ENCODE measurements at regions not wholly inside any gene's neighbourhood (a gene's known extent, or its start where the extent isn't known, plus 50 kb on each side); places are given as distances from the start of the nearest gene placed in this dataset.
A peak's percentile ranks its signal among the peaks of the same experiment; 100 is the strongest.

DNA sequence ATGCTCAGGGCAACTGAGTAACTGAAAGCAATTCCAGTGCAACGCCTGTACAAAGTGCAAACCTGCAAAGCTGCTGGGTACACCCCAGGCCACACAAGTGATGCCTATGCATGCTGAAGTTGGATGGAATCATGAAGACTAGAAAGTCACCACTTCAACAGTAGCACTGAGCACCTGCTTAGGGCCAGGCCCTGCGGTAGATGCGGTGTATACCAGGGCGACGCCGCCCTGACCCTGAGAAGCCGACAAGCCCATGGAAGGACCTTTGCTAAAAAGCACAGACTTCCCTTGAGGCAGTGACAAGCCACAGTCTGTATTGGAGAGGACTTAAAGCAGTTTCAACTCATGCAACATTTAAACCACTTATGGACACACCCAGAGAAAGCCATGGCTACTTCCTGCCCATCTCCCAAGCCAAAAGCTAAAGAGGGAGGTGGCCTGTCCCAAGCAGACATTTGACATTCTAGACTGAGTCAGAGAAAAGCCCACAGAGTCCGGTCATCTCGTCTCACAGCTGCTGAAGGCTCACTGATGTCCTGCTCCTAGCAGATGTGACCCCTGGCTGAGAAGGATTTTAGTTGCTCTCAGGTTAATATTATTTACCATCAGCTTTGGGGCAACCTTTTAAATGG lies 843.9 kb upstream of the TMEM132C start:
- DNase-seq (ENCODE audit: low read depth) = no peak

DNA sequence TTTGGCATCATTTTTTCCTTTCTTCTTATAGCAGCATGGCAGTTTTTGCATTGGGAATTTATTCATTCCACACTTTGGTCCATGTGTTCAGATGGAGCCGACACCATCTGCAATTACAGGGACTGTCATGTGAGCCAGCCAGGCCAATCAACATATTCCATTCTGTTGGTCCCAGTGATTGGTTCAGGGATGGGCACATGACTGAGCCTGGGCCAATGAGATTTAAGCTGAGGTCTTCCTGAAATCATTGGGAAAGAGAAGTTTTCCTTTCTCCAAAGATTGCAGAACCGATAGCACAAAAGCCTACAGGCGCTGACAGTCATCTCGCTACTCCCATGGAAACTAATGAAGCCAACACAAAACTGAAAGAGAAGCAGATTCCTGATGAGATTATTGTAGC lies 841.5 kb upstream of the TMEM132C start:
- DNase-seq (ENCODE audit: low read depth) = no peak

DNA sequence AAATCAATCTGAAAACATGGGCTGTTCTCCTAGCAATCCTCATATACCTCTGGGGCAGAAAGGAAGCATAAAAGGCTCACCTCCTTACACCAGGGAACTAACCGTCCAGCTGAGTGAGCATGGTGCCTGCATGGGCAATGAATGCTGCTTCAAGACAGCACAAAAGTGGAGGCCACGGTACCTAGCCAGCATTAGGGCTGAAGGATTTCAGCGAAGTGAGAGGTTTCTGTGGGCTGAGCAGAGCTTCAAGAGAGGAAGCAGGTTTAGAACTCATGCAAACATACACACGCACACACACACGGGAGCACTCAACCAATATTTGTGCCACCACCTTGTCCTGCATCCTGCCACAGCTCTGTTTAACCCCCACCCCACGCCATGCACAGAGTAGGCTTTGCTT lies 838.5 kb upstream of the TMEM132C start:
- DNase-seq (ENCODE audit: low read depth) = no peak

DNA sequence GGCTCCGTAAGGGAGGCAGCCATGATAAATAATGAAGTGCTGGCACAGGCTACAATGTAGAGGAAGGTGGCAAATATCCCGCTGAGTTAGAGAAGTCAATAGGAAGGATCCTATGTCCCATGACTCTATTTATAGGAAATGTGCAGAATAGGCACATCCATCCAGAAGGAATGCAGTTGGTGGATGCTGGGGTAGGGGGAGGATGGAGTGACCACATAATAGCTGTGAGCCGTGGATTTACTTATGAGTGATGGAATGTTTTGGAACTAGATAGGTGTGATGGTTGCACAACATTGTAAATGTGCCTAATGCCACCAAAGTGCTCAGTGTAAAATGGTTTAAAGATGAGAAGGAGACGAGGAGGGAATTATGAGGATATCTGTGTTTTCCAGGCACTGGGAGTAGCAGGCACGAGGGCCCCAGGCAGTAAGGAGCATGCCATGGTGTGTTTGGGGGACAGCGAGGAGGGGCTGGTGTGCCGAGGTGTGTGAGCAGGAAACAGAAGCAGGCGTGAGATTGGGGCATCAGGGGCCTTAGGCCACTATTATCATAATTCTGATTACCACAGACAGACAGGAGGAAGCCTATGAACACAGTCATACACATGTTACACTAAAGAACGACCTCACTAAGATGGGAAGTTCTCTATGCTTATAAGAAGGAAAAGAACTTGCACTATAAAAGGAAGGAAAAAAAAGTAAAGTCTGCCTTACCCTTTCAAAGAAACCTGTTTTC lies 837.3 kb upstream of the TMEM132C start:
- DNase-seq (ENCODE audit: low read depth) = no peak

DNA sequence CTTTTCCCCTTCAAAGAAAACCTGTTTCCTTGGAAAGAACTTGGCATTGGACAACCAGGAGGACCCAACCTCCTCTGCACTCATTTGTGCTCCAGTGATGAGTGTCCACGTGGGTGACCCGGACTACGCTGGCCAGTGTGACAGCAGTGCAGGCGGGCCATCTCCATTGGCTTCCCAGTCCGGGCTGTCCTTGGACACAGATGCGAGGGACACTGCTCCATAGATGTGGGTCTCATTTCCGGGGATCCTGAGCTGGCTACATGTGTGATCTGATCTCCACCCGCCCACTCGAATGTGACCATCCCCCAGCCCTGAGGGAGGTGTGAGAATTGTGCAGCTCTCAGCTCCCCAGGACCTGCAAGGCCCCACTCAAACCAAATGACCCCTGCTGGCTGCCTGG lies 836.6 kb upstream of the TMEM132C start:
- no peak for DNase-seq (ENCODE audit: low read depth)

DNA sequence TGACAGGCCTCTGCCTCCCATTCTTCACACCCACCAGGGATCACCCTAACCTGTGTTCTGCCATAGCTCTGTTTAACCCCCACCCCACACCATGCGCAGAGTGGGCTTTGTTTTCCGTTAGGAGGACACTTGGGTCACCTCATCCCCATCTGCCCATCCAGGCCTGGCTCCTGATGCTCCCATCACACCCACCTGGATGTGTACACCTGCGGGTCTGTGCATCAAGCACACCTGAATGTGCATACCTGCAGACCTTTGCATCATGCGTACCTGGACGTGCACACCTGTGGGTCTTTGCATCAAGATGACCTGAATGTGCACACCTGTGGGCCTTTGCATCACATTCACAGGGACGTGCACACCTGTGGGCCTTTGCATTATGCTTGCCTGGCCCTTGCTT lies 835.8 kb upstream of the TMEM132C start:
- no peak for DNase-seq (ENCODE audit: low read depth)

DNA sequence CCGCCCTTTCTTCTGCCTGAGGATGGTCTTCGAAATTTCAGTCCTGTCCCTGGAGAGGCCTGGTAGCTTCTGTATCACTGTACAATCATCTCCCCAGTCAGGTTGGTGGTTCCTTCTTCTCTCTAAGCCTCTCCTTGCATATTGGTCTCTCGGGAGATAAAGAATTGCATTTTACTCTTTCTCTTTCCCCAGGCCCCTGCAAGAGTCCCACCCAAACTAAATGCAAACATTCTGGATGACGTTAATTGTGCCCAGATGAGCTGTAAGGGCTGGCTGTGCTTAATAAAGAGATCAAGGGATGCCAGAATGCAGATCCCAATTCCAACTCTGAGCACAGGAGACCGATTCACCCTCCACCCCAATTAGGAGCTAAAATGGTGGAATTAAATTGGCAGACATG lies 835.4 kb upstream of the TMEM132C start:
- no peak for DNase-seq (ENCODE audit: low read depth)

DNA sequence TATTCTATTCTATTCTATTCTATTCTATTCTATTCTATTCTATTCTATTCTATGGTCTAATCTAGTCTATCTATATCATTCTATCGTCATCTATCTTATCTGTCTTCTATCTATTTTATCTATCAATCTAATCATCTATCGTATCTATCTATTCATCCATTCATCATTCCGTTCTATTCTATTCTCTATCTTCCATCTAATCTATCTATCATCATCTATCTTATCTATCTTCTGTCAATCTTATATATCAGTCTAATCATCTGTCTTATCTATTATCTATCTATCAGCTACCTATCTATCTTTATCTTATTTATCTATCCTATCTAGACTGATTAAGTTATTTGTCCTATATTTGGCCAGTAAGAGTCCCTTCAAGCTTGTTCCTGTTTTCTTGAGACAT lies 831.5 kb upstream of the TMEM132C start:
- no peak for DNase-seq (ENCODE audit: low read depth)

DNA sequence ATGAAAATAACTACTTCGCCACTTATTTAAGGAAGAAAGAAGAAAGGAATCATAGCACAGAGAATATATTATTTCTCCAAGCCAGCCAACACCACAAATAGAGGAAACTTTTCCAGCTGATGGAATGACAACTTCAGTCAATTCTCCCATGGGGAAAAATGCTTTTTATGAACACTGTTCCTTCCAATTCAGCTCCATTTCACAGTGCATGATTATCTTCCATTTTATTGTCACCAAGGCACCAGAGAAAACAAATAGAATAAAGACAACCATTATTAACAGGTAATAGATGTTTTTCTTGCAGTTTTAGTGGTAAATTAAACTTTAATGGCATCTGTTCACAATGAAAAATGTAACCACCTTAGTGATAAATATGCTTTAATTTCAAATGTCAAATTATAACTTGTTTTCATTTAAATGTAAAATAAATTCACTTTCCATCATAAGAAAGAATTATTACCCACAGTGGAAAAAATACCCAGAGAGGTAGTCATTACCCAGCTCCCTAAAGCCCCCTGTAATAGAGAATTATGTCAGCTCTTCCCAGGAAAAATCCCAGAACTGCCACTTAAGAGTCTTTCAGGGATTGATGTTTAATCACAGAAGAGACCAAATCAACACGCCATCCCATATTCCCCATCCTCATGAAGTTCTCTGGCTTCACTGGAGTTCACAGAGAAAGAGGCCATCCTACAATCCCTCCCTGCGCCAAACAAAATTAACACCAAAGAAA lies 828.3 kb upstream of the TMEM132C start:
- no peak for DNase-seq (ENCODE audit: low read depth)

DNA sequence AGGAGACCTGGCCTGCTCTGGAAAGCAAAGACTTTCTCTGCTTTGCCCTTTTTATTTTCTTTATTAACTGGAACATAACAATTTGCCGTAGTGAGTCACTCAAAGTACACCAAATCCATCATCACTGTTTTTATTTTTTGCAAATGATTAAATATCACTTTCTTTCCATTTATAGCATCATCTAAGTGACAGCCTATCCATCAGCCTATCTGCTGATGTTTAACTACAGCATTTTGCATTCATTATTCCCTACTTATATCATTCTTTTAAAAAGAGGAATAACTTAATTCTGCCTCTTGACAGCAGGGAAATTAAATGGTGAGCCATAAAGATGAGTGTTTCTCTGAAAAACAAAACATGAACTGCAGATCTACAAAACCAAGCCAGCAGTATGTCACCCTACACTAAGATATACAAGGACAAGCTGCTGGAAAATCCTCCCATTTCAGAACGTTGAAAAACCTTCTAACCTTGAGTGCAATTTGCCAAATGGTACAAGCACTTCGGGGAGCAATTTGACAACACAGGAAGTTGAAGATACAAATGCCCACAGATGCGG lies 821.3 kb upstream of the TMEM132C start:
- DNase-seq (ENCODE audit: low read depth) = no peak

DNA sequence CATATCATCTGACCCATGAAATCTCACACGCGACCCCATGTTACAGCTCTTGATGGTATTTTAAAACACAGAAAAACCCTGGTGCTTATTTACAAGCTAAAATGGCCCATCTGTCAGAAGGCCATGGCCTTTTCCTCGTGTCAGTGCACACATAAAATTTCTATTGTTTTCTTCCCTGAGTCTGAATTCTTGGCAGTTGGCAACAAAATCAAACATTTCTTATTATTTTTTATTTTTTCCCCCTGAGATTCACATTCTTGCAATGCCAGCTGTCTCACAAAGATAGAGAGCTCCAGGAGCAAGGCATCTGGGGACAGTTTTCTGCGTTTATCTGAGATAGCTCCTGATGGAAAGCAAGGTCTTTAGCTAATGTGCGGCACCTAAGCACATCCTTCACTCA lies 818.1 kb upstream of the TMEM132C start:
- DNase-seq (ENCODE audit: low read depth) = no peak

DNA sequence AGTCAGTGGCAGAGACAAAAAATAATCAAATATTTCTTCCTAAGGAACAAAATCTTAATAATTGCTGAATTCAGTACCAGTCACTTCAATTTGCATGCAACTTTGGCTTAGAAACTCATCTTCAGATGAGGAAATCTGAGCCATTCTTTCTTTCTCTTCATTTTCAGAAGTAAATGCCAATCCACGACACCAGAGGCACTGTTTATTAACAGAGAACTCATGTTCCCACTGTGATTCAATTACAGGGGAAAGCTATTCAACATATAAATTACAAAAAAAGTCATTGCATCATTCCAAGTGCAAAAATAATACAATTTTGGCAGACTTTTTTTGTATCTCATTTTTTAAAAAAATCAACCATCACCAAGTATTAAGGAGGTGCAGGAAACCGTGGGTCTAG lies 816.1 kb upstream of the TMEM132C start:
- no peak for DNase-seq (ENCODE audit: low read depth)

DNA sequence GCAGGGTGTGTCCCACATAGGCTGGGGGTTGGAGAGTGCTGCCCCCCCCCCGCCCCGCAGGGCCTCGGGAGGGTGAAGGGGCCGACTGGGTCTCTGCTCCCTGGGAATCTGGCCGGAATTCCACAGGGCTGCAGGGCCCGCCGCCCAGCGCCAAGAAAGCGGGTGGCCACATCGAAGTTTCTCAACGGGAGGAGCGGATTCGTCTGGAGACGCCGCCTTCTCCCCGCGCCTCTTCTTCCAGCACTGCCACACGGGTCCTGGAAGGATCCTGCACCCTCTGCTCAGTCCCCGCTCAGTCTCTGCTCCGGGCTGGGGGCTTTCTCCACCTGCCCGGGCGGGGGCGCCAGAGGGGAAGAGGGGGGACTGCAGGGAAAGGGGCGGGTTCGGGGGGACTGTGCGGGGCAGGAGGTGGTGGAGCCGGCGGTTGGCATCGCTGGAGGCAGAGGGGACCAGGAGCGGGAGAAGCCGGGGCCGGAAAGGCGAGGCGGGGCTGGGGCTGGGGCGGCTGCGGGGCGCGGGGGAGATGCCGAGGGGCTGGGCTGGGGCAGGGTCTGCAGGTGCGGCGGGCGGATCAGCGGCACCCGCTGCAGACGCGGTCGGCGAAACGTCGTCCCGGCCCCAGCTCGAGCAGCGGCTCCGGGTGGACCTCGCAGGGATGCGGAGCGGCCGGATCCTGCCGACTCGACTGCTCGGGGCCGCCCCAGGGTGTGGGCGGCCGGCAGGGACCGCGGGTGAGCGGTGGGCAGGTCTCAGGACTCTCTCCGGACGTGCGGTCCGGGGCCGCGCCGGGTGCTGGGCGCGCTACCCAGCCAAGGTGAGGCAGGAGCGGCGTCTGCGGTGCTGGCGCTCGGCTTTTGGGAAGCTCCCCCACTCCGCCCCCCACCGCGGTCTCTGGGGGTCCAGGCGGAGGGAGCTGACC lies 811.4 kb upstream of the TMEM132C start:
- DNase-seq (ENCODE audit: low read depth) = no peak

DNA sequence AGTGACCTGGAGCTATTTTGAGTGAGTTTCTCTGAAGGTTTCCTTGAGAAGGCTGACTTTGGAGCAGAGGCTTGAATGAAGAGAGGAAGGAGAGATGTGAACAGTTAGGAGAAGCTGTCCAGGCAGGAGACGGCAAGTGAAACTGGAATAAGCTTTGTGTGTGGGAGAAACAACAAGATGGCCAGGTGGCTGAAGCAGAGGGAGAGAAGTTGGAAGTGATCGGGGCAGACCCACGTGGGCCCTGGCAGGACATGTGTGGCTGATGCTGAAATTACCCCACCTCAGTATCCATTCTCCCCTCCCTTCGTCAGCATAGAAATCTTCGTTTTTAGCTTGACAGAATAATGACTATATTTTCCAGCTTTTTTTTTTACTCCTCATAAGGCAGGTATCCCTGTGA lies 809.2 kb upstream of the TMEM132C start:
- DNase-seq (ENCODE audit: low read depth) = no peak

DNA sequence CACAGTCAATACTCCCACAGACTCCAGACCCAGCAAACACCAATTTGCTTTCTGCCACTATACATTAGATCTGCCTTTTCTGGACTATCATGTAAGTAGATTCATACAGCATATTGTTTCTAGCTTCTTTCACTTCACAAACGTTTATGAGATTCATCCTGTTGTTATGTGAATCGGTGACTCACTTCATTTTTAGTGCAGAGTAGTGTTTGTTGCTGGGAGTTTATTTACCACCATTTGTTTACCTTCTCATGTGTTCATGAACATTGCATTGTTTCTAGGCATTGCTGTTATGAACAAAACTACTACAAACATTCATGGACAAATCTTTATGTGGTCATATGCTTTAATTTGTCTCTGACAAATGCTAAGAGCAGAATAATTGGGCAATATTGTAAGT lies 807.8 kb upstream of the TMEM132C start:
- DNase-seq (ENCODE audit: low read depth) = no peak

DNA sequence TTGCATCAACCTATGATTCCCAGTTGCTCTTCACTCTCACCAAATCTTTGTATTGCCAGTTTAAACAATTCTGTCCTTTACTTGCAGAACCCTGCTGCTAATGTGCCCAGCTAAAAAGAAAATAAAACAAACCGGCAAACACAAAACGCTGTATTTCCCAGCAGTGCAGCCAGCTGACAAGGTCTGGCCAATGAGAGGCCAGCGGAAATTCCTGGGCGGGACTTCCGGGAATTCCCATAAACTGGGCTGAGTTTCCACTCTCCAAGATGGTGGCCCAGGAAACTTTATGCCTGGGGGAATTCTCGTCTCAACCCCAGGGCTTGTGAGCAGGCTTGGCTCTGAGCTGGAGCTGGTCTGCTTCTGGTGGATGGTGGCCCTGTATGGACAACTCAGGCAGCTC lies 807.3 kb upstream of the TMEM132C start:
- peak; percentile 50 for DNase-seq (ENCODE audit: low read depth)

DNA sequence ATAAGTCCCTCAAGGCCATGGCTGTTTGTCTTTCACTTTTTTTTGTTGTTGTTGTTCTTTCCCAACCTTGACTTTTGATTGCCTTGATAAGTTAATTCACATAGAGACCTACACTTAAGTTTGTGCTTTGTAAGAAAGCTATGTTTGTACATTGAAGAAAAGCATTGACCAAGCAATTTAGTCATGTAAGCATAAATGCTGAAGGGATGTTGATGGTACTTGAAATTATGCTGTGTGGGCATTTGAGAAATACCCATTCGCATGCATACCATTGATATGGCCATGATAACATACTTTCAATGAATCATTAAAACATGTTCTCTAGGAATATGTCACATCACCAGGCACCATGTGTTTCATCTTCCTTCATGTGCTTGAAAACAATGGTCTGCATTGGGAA lies 803.7 kb upstream of the TMEM132C start:
- DNase-seq (ENCODE audit: low read depth) = no peak

DNA sequence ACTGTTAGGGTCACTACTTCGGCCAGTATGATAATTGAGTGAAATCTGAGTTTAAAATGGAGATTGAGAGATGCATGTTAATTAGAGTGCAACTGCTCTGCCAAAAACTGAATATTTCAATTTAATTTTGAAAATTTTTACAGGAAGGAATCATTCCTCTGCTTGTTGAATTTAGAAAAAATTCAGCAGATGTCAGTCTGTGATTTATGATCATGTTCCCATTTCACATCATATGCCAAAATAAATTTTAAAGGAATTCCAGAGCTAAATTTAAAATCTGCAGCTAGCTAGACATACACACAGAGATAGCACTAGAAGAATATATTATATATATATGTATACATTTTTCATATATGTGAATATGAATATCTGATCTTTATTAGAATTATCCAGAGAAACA lies 797.6 kb upstream of the TMEM132C start:
- no peak for DNase-seq (ENCODE audit: low read depth)

DNA sequence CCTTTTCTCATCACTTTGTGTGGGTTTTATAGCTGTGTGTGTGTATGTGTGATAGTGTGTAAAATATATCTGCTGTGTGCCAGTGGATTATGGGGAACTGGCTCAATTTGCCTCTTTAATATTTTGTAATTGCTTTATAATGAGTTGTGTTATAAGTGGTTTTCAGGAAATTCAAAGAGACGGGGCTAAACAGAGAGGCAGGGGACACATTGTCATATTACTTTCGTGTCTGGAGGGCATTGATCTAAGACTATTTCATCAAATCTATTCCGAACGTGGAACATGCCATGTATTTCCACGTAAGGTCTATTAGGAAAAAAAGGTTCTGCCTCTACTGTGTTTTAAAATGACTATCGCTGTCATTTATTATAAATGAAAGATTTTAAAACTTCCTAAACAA lies 793.2 kb upstream of the TMEM132C start:
- no peak for DNase-seq (ENCODE audit: low read depth)

DNA sequence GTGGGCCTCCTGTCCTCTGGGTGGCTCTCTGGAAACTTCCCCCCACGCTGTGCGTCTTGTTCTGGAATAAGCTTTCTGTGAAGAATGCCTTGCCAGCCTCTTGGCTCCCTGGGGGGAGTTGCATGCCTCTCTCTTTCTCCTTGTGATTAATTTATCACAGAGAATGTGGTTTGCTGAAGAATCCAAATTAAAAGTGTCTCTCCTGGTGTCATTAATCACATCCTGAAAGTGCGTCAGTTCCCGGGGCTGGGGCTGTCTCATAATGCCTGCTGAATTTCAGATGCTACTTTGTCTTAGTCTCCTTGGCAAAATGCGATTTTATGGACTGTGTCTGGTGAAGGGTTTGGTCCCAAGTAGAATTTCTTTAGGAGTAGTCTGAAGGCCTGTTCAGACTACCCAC lies 787.7 kb upstream of the TMEM132C start:
- peak; percentile 25 for DNase-seq (ENCODE audit: low read depth)

DNA sequence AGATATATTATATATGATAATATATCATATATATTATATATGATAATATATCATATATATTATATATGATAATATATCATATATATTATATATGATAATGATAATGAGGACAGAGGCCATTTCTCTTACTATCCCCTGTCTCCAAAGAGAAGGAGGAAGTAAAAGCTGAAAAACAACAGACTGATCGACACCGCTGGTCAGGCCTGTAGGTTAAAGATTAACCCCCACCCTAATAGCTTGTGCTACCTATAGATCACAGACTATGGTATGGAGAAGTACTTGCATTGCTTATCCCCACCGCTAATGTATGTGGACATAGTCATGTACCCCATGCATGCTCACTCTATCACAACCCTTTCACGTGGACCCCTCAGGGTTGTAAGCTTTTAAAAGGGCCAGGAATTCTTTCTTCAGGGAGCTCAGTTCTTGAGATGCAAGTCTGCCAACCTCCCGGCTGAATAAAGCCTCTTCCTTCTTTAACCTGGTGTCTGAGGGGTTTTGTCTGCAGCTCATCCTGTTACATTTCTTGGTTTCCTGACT lies 786.1 kb upstream of the TMEM132C start:
- DNase-seq (ENCODE audit: low read depth) = no peak

Measured in HT1080 (cell line).